GM21381 (cell line): ENCODE measurements at regions not wholly inside any gene's neighbourhood (a gene's known extent, or its start where the extent isn't known, plus 50 kb on each side); places are given as distances from the start of the nearest gene placed in this dataset.
"Not testable (repeated sequence)": the region's sequence is repeated elsewhere in the genome, so short reads cannot be mapped to it uniquely, and the experiment has no call there.

Experiments
- ATAC-seq: cut with Tn5 transposase; IDR thresholded peaks from one replicate; pipeline ENCODE4 v1.9.1; 2021; ENCODE audit warnings: mild to moderate bottlenecking, moderate library complexity; ENCODE audit not compliant: unreplicated experiment

- no peak for ATAC-seq
These were observed 623.0 kb downstream of the SLCO4C1 start for GRCh38 chr5:101673120-101673519.

GRCh38 chr5:101664071-101664791 is 631.9 kb downstream of the SLCO4C1 start:
- no peak for ATAC-seq

GRCh38 chr5:101663543-101663942 is 632.5 kb downstream of the SLCO4C1 start:
- ATAC-seq = no peak

- ATAC-seq = no peak
These were observed 633.8 kb downstream of the SLCO4C1 start for GRCh38 chr5:101662263-101662662.

GRCh38 chr5:101658433-101658832 is 637.7 kb downstream of the SLCO4C1 start:
- no peak for ATAC-seq

GRCh38 chr5:101653996-101654395 is 642.1 kb downstream of the SLCO4C1 start:
- no peak for ATAC-seq

GRCh38 chr5:101647861-101648260 is 648.2 kb downstream of the SLCO4C1 start:
- ATAC-seq = no peak

- ATAC-seq = no peak
These were observed 652.3 kb downstream of the SLCO4C1 start for GRCh38 chr5:101643794-101644193.

- ATAC-seq = no peak
These were observed 658.5 kb downstream of the SLCO4C1 start for GRCh38 chr5:101637599-101637998.

- not testable (repeated sequence) for ATAC-seq
These were observed 668.3 kb downstream of the SLCO4C1 start for GRCh38 chr5:101627770-101628169.

- ATAC-seq = no peak
These were observed 669.5 kb downstream of the SLCO4C1 start for GRCh38 chr5:101626572-101626971.

- no peak for ATAC-seq
These were observed 685.0 kb downstream of the SLCO4C1 start for GRCh38 chr5:101611039-101611438.

GRCh38 chr5:101608322-101608721 is 687.8 kb downstream of the SLCO4C1 start:
- ATAC-seq = no peak

GRCh38 chr5:101605700-101606099 is 690.4 kb downstream of the SLCO4C1 start:
- ATAC-seq = no peak

GRCh38 chr5:101600614-101601013 is 695.5 kb downstream of the SLCO4C1 start:
- ATAC-seq = no peak

- no peak for ATAC-seq
These were observed 687.3 kb upstream of the ST8SIA4 start for GRCh38 chr5:101590384-101590783.

GRCh38 chr5:101585366-101585765 is 682.3 kb upstream of the ST8SIA4 start:
- ATAC-seq = no peak

GRCh38 chr5:101580591-101580990 is 677.5 kb upstream of the ST8SIA4 start:
- ATAC-seq = no peak

GRCh38 chr5:101574017-101574416 is 670.9 kb upstream of the ST8SIA4 start:
- no peak for ATAC-seq

GRCh38 chr5:101561018-101561417 is 657.9 kb upstream of the ST8SIA4 start:
- no peak for ATAC-seq

- ATAC-seq = no peak
These were observed 640.7 kb upstream of the ST8SIA4 start for GRCh38 chr5:101543780-101544179.

GRCh38 chr5:101539315-101539714 is 636.2 kb upstream of the ST8SIA4 start:
- no peak for ATAC-seq

- no peak for ATAC-seq
These were observed 632.5 kb upstream of the ST8SIA4 start for GRCh38 chr5:101535626-101536025.
